Coronary artery (tissue), 2 donors: ENCODE measurements at regions not wholly inside any gene's neighbourhood (a gene's known extent, or its start where the extent isn't known, plus 50 kb on each side); places are given as distances from the start of the nearest gene placed in this dataset.
"Not testable (repeated sequence)": the region's sequence is repeated elsewhere in the genome, so short reads cannot be mapped to it uniquely, and the experiment has no call there.

Experiments
- DNase-seq: peaks from one replicate; pipeline ENCODE4 v3.0.0-alpha.2; 2017; ENCODE audit warnings: low spot score
- H3K27ac ChIP-seq, 2 donors: fragments of 200-600 bp; sonication (generic); one replicate each; pipeline ENCODE4 v1.5.1; 2016 to 2019
- H3K4me3 ChIP-seq: fragments of 200-600 bp; sonication (generic); 2 replicates; pipeline ENCODE4 v1.5.1; 2016; ENCODE audit warnings: mild to moderate bottlenecking, moderate library complexity
- TF ChIP-seq, protein P1 (sequence below): fragments of 200-600 bp; sonication (generic); IDR thresholded peaks from one replicate; pipeline ENCODE4 v1.5.1; 2019; ENCODE audit warnings: antibody characterized with exemption

GRCh38 chr5:68683632-68684036, 410.2 kb upstream of the SLC30A5 start:
- H3K27ac ChIP-seq: peak overlapping the region in 1 of 2 donors; percentile 27
- no peak for DNase-seq
- no peak overlapping the region for H3K4me3 ChIP-seq
- TF ChIP-seq, protein P1, sequence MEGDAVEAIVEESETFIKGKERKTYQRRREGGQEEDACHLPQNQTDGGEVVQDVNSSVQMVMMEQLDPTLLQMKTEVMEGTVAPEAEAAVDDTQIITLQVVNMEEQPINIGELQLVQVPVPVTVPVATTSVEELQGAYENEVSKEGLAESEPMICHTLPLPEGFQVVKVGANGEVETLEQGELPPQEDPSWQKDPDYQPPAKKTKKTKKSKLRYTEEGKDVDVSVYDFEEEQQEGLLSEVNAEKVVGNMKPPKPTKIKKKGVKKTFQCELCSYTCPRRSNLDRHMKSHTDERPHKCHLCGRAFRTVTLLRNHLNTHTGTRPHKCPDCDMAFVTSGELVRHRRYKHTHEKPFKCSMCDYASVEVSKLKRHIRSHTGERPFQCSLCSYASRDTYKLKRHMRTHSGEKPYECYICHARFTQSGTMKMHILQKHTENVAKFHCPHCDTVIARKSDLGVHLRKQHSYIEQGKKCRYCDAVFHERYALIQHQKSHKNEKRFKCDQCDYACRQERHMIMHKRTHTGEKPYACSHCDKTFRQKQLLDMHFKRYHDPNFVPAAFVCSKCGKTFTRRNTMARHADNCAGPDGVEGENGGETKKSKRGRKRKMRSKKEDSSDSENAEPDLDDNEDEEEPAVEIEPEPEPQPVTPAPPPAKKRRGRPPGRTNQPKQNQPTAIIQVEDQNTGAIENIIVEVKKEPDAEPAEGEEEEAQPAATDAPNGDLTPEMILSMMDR: no peak

- Histone ChIP-seq H3K27ac (no peak overlapping the region), H3K4me3 (no peak overlapping the region)
- no peak for DNase-seq
- TF ChIP-seq, protein P1: no peak
Measured at GRCh38 chr5:68685863-68686262, 408.0 kb upstream of the SLC30A5 start.

DNA sequence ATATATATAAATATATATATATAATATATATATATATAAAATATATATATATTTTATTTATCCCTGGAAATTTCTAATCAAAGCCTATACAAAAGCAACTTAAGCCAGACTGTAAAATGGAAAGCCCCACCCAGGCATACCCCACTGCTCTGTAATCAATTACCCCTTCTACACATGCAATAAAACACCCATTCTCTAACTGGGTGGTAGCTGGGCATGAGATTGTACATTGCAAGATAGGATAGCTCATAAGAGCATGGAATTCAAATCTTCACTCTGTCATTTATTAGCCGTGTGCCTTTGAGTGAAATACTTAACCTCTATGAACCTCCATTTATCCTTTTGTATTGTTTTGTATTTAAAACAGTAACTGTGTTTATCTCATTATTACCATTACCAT, 405.3 kb upstream of the SLC30A5 start:
- H3K27ac ChIP-seq: no peak overlapping the region
- no peak overlapping the region for H3K4me3 ChIP-seq
- TF ChIP-seq, protein P1: no peak
- no peak for DNase-seq

GRCh38 chr5:68689010-68689409, 404.8 kb upstream of the SLC30A5 start:
- no peak overlapping the region for H3K27ac ChIP-seq
- TF ChIP-seq, protein P1: no peak
- no peak for DNase-seq
- H3K4me3 ChIP-seq: no peak overlapping the region

DNA sequence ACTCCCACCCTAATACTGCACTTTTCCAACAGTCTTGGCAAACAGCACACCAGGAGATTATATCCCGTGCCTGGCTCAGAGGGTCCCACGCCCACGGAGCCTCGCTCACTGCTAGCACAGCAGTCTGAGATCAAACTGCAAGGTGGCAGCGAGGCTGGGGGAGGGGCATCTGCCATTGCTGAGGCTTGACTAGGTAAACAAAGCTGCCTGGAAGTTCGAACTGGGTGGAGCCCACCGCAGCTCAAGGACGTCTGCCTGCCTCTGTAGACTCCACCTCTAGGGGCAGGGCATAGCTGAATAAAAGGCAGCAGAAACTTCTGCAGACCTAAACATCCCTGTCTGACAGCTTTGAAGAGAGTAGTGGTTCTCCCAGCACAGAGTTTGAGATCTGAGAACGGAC, 401.9 kb upstream of the SLC30A5 start:
- not testable (repeated sequence) for DNase-seq, H3K4me3 ChIP-seq, H3K27ac ChIP-seq

DNA sequence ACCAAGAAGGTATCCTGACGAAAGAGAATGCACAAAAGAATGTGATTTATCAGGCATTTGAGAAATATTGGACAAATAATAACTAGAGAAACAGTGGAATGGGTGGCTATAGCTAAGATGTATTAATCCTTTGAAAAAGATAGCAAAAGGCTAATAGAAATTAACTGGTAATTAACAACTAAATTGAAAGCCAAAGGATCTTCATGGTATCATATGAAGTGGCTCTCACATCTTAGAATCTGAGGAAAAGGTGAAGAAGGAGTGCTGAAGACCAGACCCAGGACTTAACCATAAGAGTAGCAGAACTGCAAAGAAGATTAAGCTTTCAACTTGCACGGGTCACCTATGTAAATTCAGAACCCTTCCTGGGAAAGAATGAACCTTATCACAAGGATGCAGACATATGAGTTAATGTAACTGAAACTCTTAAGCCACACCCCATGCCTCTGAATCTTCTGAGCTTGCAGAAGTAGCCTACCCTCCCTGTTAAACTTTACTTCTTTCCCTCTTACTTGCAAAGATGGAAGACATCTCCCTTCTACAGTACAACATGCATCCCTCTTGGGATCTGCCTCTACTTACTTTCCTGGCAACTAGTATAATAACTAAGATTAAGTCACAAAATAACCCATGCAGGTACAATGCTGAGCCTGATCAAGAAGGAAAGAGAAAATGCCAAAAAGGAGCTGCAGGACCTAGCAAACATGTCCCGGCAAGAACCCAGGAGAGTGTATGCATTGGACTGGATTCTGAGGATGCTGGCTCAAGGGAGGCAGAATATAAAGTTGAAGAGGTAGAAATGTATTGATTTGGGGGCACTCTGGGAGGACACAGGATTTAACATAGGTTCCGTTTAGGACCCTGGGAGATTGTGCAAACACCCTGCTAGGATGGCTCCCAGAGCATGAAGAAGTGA, 395.5 kb upstream of the SLC30A5 start:
- no peak for DNase-seq
- no peak overlapping the region for H3K27ac ChIP-seq
- TF ChIP-seq, protein P1: no peak
- H3K4me3 ChIP-seq: no peak overlapping the region

GRCh38 chr5:68699966-68700365, 393.8 kb upstream of the SLC30A5 start:
- TF ChIP-seq, protein P1: no peak
- DNase-seq: no peak
- no peak overlapping the region for H3K27ac ChIP-seq
- H3K4me3 ChIP-seq: no peak overlapping the region
